22Rv1 (cell line): ENCODE measurements at regions not wholly inside any gene's neighbourhood (a gene's known extent, or its start where the extent isn't known, plus 50 kb on each side); places are given as distances from the start of the nearest gene placed in this dataset.

Source experiments
- H3K27ac ChIP-seq: fragments of 450-650 bp; 2 replicates; pipeline ENCODE4 v1.5.1; 2017
- ZFX ChIP-seq: fragments of 450-650 bp; IDR thresholded peaks from 2 replicates; pipeline ENCODE4 v1.6.1; 2017; ENCODE audit warnings: antibody characterized with exemption, borderline replicate concordance
- TF ChIP-seq, protein P1 (sequence below): fragments of 450-650 bp; IDR thresholded peaks from 2 replicates; pipeline ENCODE4 v1.5.1; 2017; ENCODE audit warnings: mild to moderate bottlenecking

DNA sequence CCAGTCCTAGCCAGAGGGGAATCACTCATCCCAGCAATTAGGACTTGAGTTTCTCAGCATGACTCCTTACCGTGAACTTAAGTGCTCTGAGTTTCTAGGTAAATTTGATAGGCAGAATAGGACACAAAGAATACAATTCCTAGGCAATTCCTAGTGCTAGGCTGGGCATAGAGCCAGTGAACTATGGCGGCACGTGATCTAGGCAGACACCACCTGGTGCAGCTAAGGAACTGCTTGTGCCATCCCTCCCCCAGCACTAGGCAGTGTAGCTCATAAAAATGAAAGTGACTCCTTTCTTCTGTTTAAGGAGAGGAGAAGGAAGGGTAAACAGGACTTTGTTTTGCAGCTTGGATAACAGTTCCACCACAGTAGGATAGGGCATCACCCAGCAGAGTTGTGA, 736.3 kb upstream of the PCDH7 start:
- H3K27ac ChIP-seq: no peak overlapping the region
- TF ChIP-seq ZFX: no peak
- TF ChIP-seq, protein P1, sequence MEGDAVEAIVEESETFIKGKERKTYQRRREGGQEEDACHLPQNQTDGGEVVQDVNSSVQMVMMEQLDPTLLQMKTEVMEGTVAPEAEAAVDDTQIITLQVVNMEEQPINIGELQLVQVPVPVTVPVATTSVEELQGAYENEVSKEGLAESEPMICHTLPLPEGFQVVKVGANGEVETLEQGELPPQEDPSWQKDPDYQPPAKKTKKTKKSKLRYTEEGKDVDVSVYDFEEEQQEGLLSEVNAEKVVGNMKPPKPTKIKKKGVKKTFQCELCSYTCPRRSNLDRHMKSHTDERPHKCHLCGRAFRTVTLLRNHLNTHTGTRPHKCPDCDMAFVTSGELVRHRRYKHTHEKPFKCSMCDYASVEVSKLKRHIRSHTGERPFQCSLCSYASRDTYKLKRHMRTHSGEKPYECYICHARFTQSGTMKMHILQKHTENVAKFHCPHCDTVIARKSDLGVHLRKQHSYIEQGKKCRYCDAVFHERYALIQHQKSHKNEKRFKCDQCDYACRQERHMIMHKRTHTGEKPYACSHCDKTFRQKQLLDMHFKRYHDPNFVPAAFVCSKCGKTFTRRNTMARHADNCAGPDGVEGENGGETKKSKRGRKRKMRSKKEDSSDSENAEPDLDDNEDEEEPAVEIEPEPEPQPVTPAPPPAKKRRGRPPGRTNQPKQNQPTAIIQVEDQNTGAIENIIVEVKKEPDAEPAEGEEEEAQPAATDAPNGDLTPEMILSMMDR: no peak

DNA sequence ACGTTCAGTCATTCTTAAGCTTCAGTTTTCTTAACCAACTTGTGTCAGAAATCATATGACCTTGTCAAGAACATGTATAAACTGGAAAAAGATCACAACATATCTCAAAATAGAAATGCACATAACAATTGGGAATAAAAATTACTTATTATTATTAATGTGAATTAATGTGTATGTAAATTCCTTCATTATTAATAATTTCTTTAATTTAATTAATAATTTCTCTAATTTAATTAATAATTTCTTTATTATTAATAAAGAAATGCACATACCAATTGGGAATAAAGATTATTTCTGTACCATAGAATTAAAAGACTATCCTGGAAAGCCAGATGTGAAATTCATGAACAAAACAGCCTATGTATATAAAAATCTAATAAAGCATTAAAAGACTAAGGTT, 718.5 kb upstream of the PCDH7 start:
- H3K27ac ChIP-seq: no peak overlapping the region
- no peak for TF ChIP-seq ZFX
- TF ChIP-seq, protein P1: no peak

DNA sequence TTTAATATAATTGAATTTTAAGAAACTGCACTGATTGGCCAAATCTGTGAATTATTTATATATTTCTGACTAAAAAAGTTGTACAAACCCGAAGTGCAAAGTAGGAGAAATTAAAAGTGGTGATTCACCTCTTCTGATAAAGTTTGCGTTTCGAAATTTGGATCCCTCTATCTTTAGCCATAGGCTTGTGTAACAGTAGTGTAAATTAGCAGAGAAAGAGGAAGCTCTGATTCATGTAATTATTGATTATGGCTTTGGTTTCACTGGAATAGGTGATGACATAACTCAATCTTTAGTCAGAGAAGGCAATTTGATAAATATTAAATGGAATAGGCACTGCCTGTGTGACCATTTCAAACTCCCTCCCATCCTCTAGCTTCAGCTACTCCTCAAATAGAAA, 717.8 kb upstream of the PCDH7 start:
- TF ChIP-seq ZFX: no peak
- TF ChIP-seq, protein P1: no peak
- H3K27ac ChIP-seq: no peak overlapping the region

DNA sequence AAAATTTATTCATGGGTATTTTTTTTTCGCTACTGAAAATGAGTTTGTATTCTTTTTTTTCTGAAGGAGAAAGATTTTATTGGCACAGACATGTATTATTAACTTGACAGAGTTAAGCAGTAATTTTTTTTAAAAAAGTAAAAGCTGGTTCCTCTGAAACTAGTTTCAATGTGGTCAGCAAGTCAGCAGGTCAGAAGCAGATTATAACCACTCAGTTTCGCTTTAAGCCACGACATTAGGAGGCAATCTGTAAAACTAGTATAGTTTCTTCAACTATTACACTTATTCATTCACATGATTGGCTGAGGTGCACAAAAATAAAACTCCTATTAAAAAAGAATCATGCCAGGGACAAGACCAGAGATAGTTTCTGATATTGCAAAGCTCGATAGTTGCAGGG, 714.2 kb upstream of the PCDH7 start:
- H3K27ac ChIP-seq: no peak overlapping the region
- TF ChIP-seq ZFX: no peak
- TF ChIP-seq, protein P1: no peak

DNA sequence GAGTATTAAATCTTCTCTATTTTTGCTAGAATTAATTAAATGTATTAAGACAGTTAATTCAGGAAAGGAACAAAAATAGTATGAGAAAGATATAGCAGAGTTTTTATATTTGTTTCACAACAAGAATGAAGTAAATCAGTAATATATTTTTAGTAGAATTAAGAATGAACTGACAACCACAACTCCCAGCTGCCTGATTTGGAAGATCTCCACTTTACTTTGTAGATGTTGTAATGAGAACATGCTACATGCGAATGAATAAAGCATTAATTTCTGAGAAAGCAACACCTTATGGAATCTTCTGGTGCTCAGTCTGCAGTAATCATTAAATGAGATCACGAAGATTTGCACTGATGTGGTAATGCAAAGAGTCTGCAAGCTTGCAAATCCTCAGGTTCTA, 695.6 kb upstream of the PCDH7 start:
- TF ChIP-seq ZFX: no peak
- H3K27ac ChIP-seq: no peak overlapping the region

DNA sequence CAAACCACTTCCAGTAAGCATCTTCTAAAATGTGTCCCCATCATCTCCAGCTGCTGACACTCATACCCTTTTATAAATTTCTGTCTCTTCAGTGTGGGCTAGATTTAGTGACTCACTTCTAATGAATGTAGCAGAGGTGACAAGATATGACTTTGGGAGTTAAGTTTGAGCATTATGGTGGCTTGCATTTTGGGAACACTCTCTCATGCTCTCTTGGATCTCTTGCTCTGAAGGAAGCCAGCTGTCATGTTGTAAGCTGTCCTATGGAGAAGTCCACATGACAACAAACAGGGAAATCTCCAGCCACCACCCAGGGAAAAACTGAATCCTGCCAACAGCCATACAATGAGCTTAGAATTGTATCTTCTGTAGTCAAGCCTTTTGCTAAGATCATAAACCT, 691.3 kb upstream of the PCDH7 start:
- TF ChIP-seq ZFX: no peak
- TF ChIP-seq, protein P1: no peak
- H3K27ac ChIP-seq: no peak overlapping the region

DNA sequence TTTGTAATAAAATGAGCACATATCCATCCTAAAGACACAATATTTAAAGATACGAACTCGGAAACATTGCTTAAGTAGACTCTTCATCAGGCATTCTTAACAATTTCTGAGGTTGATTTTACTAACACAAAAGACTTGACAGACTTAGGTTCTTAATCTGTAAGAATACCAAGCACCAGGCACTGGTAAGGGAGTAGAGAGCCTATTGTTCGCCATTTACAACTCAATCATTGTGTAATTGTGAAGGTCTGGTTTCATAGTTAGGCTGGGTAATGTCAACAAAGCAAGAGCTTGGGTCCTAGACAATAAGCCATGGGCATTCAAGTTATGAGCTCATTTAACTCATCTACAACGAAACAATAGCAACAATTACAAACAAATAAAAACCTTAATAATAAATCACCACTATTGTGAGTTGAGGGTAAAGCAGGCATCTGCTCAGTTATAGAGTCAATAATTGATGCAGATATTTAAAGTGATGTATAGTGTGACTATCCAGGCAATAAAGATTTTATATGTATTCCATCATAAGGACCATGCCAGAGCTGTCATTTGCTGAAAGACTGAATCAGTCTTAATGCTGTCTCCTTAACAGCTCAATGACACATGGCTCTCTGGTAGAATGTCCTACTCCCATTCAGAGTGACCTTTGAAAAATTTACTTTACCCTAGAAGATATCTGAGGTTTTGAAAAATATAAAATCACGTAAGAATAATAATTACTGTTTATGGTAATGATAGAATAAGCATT, 664.0 kb upstream of the PCDH7 start:
- no peak overlapping the region for H3K27ac ChIP-seq
- TF ChIP-seq, protein P1: no peak
- no peak for TF ChIP-seq ZFX

DNA sequence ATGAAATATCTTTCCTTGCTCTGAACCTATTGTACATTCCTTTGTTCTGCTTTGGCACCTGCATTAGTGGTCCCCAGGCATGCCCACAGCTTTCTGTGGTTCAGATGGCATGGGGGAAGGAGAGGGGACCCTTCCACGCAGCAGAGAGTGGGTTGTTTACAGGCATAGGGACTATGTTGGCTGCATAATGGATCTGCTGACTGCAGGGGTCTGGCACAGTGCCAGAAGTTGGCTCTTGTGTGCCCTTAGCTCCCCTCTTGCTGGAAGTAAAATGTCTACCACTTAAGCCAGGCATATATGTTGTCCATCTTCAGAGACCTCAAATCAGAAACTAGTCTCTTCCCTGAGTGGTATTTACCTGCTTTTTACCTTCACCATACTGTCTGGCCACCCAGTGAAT, 651.9 kb upstream of the PCDH7 start:
- no peak overlapping the region for H3K27ac ChIP-seq
- TF ChIP-seq, protein P1: no peak
- no peak for TF ChIP-seq ZFX
